Upper lobe of left lung (tissue), 4 donors: ENCODE measurements at regions not wholly inside any gene's neighbourhood (a gene's known extent, or its start where the extent isn't known, plus 50 kb on each side); places are given as distances from the start of the nearest gene placed in this dataset.

ENCODE experiments used
- EP300 ChIP-seq, 4 donors: sonication (generic); formaldehyde crosslinking; IDR thresholded peaks; one replicate each; pipeline ENCODE4 v1.5.1; 2017; ENCODE audit warnings: antibody characterized with exemption in 4 of 4, control low read depth in 2 of 4
- POLR2A ChIP-seq, 4 donors: fragments of 450-650 bp; IDR thresholded peaks; one replicate each; pipeline ENCODE4 v1.5.1; 2016 to 2017; ENCODE audit warnings: antibody characterized with exemption in 4 of 4, mild to moderate bottlenecking in 2 of 4
- POLR2AphosphoS5 ChIP-seq, 2 donors: sonication (generic); formaldehyde crosslinking; IDR thresholded peaks; one replicate each; pipeline ENCODE4 v1.5.1; 2017; ENCODE audit warnings: antibody characterized with exemption in 2 of 2
- TF ChIP-seq, protein P1 (sequence below), 6 experiments: fragments of 450-650 bp in 4 of 6; fragments of 200-600 bp in 2 of 6; sonication (generic) in 2 of 6; IDR thresholded peaks; one replicate each; pipeline ENCODE4 v1.5.1; 2016 to 2019; ENCODE audit warnings: antibody characterized with exemption in 6 of 6

GRCh38 chr15:46961795-46962194 is 755.5 kb upstream of the SEMA6D start:
- TF ChIP-seq, protein P1, sequence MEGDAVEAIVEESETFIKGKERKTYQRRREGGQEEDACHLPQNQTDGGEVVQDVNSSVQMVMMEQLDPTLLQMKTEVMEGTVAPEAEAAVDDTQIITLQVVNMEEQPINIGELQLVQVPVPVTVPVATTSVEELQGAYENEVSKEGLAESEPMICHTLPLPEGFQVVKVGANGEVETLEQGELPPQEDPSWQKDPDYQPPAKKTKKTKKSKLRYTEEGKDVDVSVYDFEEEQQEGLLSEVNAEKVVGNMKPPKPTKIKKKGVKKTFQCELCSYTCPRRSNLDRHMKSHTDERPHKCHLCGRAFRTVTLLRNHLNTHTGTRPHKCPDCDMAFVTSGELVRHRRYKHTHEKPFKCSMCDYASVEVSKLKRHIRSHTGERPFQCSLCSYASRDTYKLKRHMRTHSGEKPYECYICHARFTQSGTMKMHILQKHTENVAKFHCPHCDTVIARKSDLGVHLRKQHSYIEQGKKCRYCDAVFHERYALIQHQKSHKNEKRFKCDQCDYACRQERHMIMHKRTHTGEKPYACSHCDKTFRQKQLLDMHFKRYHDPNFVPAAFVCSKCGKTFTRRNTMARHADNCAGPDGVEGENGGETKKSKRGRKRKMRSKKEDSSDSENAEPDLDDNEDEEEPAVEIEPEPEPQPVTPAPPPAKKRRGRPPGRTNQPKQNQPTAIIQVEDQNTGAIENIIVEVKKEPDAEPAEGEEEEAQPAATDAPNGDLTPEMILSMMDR (IDR thresholded peaks at IDR 0.05): no peak
- TF ChIP-seq POLR2A (IDR thresholded peaks at IDR 0.05) (no peak), EP300 (IDR thresholded peaks at IDR 0.05) (no peak), POLR2AphosphoS5 (IDR thresholded peaks at IDR 0.05) (no peak)
